Stimulated activated CD4-positive, alpha-beta T cell treated with anti-CD3 and anti-CD28 coated beads, Interleukin-4, amount 100 ng/mL, for 4 hours (primary cell): ENCODE measurements at regions not wholly inside any gene's neighbourhood (a gene's known extent, or its start where the extent isn't known, plus 50 kb on each side); places are given as distances from the start of the nearest gene placed in this dataset.
"Not testable (repeated sequence)": the region's sequence is repeated elsewhere in the genome, so short reads cannot be mapped to it uniquely, and the experiment has no call there.

Experiments
- DNase-seq, 2 experiments: peaks; one replicate each; pipeline ENCODE4 v3.0.0-alpha.2; 2020

- DNase-seq, result no peak
These were observed 59.9 kb upstream of the MRPS9 start for GRCh38 chr2:104977958-104978357.

GRCh38 chr2:104979786-104980185, 58.1 kb upstream of the MRPS9 start:
- not testable (repeated sequence) for DNase-seq

GRCh38 chr2:104982111-104982510, 55.8 kb upstream of the MRPS9 start:
- no peak for DNase-seq
